ENCODE measurements at regions not wholly inside any gene's neighbourhood (a gene's known extent, or its start where the extent isn't known, plus 50 kb on each side); places are given as distances from the start of the nearest gene placed in this dataset.

DNA sequence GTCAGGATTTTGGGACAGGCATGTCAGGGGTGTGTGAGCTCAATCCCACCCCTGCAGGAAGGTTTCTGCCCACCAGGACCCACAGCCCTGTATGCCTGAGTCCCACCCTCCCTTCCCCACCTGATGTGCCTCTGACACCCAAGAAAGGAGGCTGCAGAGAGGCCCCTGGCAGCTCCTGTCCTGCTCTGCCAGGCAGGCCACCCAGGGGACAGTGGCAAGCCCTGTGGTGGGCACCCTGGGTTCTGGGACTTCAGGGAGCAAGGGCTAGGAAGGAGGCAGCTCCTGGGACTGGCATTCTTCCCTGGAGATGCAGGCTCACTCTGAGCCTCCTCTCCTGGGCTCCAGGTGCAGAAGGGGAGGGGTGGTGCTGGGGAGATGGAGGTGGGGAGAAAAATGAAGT, 234.5 kb upstream of the B3GAT1 start:
- Histone ChIP-seq H3K36me3 (ENCODE audit: low read depth) (no peaks in the 10 kb centered on the region), H4K20me1 (ENCODE audit: insufficient read depth) (no peaks in the 10 kb centered on the region), H3F3A (ENCODE audit: insufficient read depth, low read depth) (no peaks in the 10 kb centered on the region), H3K4me3 (no peak overlapping the region), H3K9me2 (ENCODE audit: insufficient read depth) (no peaks in the 10 kb centered on the region), H3K27me3 (ENCODE audit: insufficient read depth, low read depth) (peaks cover 66% of the 10 kb centered on the region), H3K79me2 (ENCODE audit: low read depth) (no peaks in the 10 kb centered on the region), H3K9me3 (ENCODE audit: insufficient read depth, low read depth) (no peaks in the 10 kb centered on the region), H3K4me2 (no peak overlapping the region), H3K27ac (no peak overlapping the region), H3K4me1 (replicated peaks; ENCODE audit: insufficient read depth) (no peaks in the 10 kb centered on the region), H2AFZ (no peak overlapping the region)
- intact Hi-C loops (cut with micrococcal nuclease; ENCODE audit: unreplicated experiment) = no loop called here
- POLR2A ChIA-PET (ENCODE audit: unreplicated experiment) = no interaction called here
- TF ChIP-seq EZH2 (IDR thresholded peaks at IDR 0.05; ENCODE audit: low read depth) = no peak
- BruUV-seq (replicated peaks) = no TSS peak
- DNase-seq = no peak
- CTCF ChIA-PET = no interaction called here

DNA sequence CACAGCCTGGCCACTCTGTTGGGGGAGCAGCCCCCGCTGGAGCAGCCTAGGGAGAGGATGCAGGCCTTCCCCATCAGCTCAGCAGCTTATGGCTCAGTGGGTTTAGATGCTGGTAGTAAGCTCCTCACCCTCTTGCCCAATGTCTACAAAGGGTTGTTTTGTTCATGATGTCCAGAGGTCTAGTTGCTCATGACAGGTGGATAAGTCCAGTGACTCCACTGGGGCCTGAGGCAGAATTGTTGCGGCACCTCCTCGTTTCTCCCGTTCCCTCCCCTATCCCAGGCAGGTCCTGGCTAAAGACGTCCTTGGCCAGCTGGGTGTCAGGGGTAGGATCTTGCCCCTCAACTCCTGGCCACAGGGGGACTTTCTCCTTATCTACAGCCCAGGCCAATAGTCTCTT, 233.5 kb upstream of the B3GAT1 start:
- POLR2A ChIA-PET (ENCODE audit: unreplicated experiment) = no interaction called here

DNA sequence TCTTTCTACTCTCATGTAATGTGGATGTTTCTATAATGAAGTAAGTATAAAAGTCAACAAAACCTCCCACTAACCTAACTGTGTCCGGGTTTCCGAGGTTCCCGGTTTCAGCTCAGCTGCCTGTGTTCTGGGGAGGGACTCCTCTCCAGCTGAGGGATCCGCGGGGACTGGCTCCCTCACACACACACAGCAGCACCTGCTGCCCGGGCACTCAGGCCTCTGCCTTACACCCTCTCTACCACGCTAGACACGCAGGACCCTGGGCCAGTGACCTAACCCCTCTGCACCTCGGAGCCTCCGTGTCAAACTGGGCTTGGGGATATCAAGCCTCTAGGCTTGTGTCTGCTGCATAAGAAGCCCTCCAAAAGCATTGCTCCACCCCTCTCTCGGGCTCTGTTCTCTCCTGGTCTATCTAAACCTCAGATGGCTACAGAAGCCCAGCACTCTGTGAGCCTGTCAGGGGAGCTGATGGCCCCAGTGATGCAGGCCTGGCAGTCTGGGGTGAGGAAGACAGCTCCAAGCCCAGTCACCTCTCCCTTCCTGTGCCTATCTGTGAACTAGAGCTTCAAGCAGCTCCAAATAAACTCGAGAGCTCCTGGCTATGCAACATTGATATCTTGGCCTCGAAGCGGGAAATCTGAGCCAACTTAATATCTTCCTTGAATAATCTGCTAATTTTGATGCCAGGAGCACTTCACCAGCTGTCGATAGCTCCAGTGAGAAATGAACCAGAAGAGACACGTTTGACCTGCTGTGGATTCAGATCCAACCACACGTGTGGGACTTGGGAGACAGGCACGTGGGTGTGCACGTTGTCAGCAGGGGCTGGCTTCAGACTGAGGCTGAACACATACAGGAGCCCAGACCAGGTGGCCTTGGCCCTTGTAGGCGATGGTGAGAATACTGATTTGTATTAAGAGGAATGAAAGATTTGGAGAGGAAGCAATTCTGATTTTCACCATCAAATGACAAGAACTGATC, 232.7 kb upstream of the B3GAT1 start:
- Histone ChIP-seq H3F3A (ENCODE audit: insufficient read depth, low read depth) (no peaks in the 10 kb centered on the region), H3K4me3 (no peak overlapping the region), H2AFZ (no peak overlapping the region), H3K79me2 (ENCODE audit: low read depth) (no peaks in the 10 kb centered on the region), H3K9me3 (ENCODE audit: insufficient read depth, low read depth) (no peaks in the 10 kb centered on the region), H3K4me2 (no peak overlapping the region), H4K20me1 (ENCODE audit: insufficient read depth) (no peaks in the 10 kb centered on the region), H3K27me3 (ENCODE audit: insufficient read depth, low read depth) (peaks cover 77% of the 10 kb centered on the region), H3K4me1 (replicated peaks; ENCODE audit: insufficient read depth) (no peaks in the 10 kb centered on the region), H3K27ac (no peak overlapping the region), H3K9me2 (ENCODE audit: insufficient read depth) (no peaks in the 10 kb centered on the region), H3K36me3 (ENCODE audit: low read depth) (no peaks in the 10 kb centered on the region)
- TF ChIP-seq, protein P1, sequence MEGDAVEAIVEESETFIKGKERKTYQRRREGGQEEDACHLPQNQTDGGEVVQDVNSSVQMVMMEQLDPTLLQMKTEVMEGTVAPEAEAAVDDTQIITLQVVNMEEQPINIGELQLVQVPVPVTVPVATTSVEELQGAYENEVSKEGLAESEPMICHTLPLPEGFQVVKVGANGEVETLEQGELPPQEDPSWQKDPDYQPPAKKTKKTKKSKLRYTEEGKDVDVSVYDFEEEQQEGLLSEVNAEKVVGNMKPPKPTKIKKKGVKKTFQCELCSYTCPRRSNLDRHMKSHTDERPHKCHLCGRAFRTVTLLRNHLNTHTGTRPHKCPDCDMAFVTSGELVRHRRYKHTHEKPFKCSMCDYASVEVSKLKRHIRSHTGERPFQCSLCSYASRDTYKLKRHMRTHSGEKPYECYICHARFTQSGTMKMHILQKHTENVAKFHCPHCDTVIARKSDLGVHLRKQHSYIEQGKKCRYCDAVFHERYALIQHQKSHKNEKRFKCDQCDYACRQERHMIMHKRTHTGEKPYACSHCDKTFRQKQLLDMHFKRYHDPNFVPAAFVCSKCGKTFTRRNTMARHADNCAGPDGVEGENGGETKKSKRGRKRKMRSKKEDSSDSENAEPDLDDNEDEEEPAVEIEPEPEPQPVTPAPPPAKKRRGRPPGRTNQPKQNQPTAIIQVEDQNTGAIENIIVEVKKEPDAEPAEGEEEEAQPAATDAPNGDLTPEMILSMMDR (conservative IDR thresholded peaks at IDR 0.05) = no peak
- TF ChIP-seq EZH2 (IDR thresholded peaks at IDR 0.05; ENCODE audit: low read depth) = no peak
- ChIA-PET CTCF (no interaction called here), POLR2A (ENCODE audit: unreplicated experiment) (no interaction called here)
- intact Hi-C loops (cut with micrococcal nuclease; ENCODE audit: unreplicated experiment) = no loop called here
- DNase-seq = no peak
- BruUV-seq (replicated peaks) = no TSS peak

More for the DNA sequence above, 233.5 kb upstream of the B3GAT1 start:
- TF ChIP-seq, protein P1 (conservative IDR thresholded peaks at IDR 0.05) = no peak
- TF ChIP-seq EZH2 (IDR thresholded peaks at IDR 0.05; ENCODE audit: low read depth) = no peak
- Histone ChIP-seq H3K9me2 (ENCODE audit: insufficient read depth) (no peaks in the 10 kb centered on the region), H3K79me2 (ENCODE audit: low read depth) (no peaks in the 10 kb centered on the region), H3K27me3 (ENCODE audit: insufficient read depth, low read depth) (peaks cover 70% of the 10 kb centered on the region), H3K27ac (no peak overlapping the region), H4K20me1 (ENCODE audit: insufficient read depth) (no peaks in the 10 kb centered on the region), H3K4me2 (no peak overlapping the region), H3F3A (ENCODE audit: insufficient read depth, low read depth) (no peaks in the 10 kb centered on the region), H3K9me3 (ENCODE audit: insufficient read depth, low read depth) (no peaks in the 10 kb centered on the region), H3K4me1 (replicated peaks; ENCODE audit: insufficient read depth) (no peaks in the 10 kb centered on the region), H3K4me3 (no peak overlapping the region), H3K36me3 (ENCODE audit: low read depth) (no peaks in the 10 kb centered on the region), H2AFZ (no peak overlapping the region)
- intact Hi-C loops (cut with micrococcal nuclease; ENCODE audit: unreplicated experiment) = no loop called here
- DNase-seq = no peak
- CTCF ChIA-PET = no interaction called here
- BruUV-seq (replicated peaks) = no TSS peak
